IMR-90 (cell line): ENCODE measurements at regions not wholly inside any gene's neighbourhood (a gene's known extent, or its start where the extent isn't known, plus 50 kb on each side); places are given as distances from the start of the nearest gene placed in this dataset.

ENCODE experiments used
- BHLHE40 ChIP-seq: fragments of 150-350 bp; IDR thresholded peaks from 2 replicates; pipeline ENCODE4 v1.6.1; 2016; ENCODE audit warnings: mild to moderate bottlenecking, low read depth, low read length
- CEBPB ChIP-seq: IDR thresholded peaks from 2 replicates; pipeline ENCODE4 v1.6.1; 2012; ENCODE audit warnings: low read depth, low read length, improper control_type of control experiment
- CHD1 ChIP-seq: IDR thresholded peaks from 2 replicates; pipeline ENCODE4 v1.6.1; 2012; ENCODE audit warnings: low read depth, low read length, improper control_type of control experiment
- CTCF ChIP-seq: conservative IDR thresholded peaks from 2 replicates; pipeline ENCODE4 v1.5.1; 2012; ENCODE audit warnings: mild to moderate bottlenecking, low read depth, low read length, improper control_type of control experiment
- MAZ ChIP-seq: IDR thresholded peaks from 2 replicates; pipeline ENCODE4 v1.6.1; 2012; ENCODE audit warnings: low read depth, mild to moderate bottlenecking, low read length, improper control_type of control experiment, moderate library complexity, borderline replicate concordance
- POLR2A ChIP-seq: IDR thresholded peaks from 2 replicates; pipeline ENCODE4 v1.6.1; 2012; ENCODE audit warnings: mild to moderate bottlenecking, low read depth, low read length
- RAD21 ChIP-seq: IDR thresholded peaks from 2 replicates; pipeline ENCODE4 v1.6.1; 2012; ENCODE audit warnings: low read length, improper control_type of control experiment
- RCOR1 ChIP-seq: IDR thresholded peaks from 2 replicates; pipeline ENCODE4 v1.6.1; 2012; ENCODE audit warnings: mild to moderate bottlenecking, low read length, improper control_type of control experiment; ENCODE audit not compliant: insufficient replicate concordance
- RFX5 ChIP-seq: IDR thresholded peaks from 2 replicates; pipeline ENCODE4 v1.8.0; 2012; ENCODE audit warnings: low read depth, mild to moderate bottlenecking, low read length, moderate library complexity
- TF ChIP-seq, protein P1 (sequence below): fragments of 150-350 bp; IDR thresholded peaks from 2 replicates; pipeline ENCODE4 v1.6.1; 2017; ENCODE audit warnings: mild to moderate bottlenecking, antibody characterized with exemption, low read length, low read depth
- TF ChIP-seq, protein P2 (sequence below): fragments of 150-350 bp; IDR thresholded peaks from 2 replicates; pipeline ENCODE4 v1.6.1; 2016; ENCODE audit warnings: low read depth, mild to moderate bottlenecking, low read length, moderate library complexity, borderline replicate concordance

DNA sequence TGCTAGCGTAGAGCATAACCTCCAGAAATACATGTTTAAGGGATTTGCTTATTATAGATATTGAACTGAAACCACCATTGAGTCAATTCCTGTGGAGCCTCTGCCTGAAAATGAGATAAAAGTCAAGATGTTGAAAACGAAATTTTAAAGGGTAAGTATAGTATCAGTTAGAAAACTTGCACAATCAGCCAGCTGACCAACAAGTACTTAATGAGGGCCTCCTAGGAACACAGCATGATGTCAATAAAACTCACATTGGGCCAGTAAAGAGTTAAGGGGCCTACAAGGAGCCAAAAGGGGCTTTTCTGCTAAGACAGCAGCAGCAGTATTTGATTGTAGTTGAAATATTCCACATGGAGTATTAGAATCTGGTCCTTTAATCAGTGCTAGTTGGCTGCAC, 314.1 kb upstream of the PPARGC1A start:
- TF ChIP-seq CTCF (no peak), RFX5 (no peak), POLR2A (no peak), CEBPB (no peak), CHD1 (no peak), MAZ (no peak), BHLHE40 (no peak), RCOR1 (no peak), RAD21 (no peak)
- TF ChIP-seq, protein P1, sequence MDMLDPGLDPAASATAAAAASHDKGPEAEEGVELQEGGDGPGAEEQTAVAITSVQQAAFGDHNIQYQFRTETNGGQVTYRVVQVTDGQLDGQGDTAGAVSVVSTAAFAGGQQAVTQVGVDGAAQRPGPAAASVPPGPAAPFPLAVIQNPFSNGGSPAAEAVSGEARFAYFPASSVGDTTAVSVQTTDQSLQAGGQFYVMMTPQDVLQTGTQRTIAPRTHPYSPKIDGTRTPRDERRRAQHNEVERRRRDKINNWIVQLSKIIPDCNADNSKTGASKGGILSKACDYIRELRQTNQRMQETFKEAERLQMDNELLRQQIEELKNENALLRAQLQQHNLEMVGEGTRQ = no peak
- TF ChIP-seq, protein P2, sequence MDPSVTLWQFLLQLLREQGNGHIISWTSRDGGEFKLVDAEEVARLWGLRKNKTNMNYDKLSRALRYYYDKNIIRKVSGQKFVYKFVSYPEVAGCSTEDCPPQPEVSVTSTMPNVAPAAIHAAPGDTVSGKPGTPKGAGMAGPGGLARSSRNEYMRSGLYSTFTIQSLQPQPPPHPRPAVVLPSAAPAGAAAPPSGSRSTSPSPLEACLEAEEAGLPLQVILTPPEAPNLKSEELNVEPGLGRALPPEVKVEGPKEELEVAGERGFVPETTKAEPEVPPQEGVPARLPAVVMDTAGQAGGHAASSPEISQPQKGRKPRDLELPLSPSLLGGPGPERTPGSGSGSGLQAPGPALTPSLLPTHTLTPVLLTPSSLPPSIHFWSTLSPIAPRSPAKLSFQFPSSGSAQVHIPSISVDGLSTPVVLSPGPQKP = no peak
